MM.1S (cell line): ENCODE measurements at regions not wholly inside any gene's neighbourhood (a gene's known extent, or its start where the extent isn't known, plus 50 kb on each side); places are given as distances from the start of the nearest gene placed in this dataset.

Experiments used
- DNase-seq: peaks from one replicate; pipeline ENCODE4 v3.0.0-alpha.2; 2015
- H2AFZ ChIP-seq: fragments of 300-600 bp; sonication (generic); 2 replicates; pipeline ENCODE4 v1.6.0; 2016; ENCODE audit warnings: antibody characterized with exemption, low read length
- H3F3A ChIP-seq: fragments of 300-600 bp; sonication (generic); 2 replicates; pipeline ENCODE4 v1.6.1; 2016; ENCODE audit warnings: mild to moderate bottlenecking, antibody characterized with exemption, low read length, moderate library complexity, mixed read lengths; ENCODE audit not compliant: insufficient read depth
- H3K27ac ChIP-seq: fragments of 300-600 bp; sonication (generic); 2 replicates; pipeline ENCODE4 v1.5.1; 2016; ENCODE audit warnings: mild to moderate bottlenecking, low read length
- H3K27me3 ChIP-seq: fragments of 300-600 bp; sonication (generic); replicated peaks from 2 replicates; pipeline ENCODE4 v1.6.0; 2016; ENCODE audit warnings: low read length; ENCODE audit not compliant: insufficient read depth
- H3K36me3 ChIP-seq: fragments of 300-600 bp; sonication (generic); replicated peaks from 2 replicates; pipeline ENCODE4 v1.6.1; 2016; ENCODE audit warnings: mild to moderate bottlenecking, low read length, mixed read lengths; ENCODE audit not compliant: insufficient read depth
- H3K4me1 ChIP-seq: fragments of 300-600 bp; sonication (generic); 2 replicates; pipeline ENCODE4 v1.6.1; 2016; ENCODE audit warnings: low read length, mixed read lengths
- H3K4me2 ChIP-seq: fragments of 300-600 bp; sonication (generic); 2 replicates; pipeline ENCODE4 v1.6.0; 2016; ENCODE audit warnings: low read depth, low read length
- H3K4me3 ChIP-seq: fragments of 300-600 bp; sonication (generic); 2 replicates; pipeline ENCODE4 v1.5.1; 2016; ENCODE audit warnings: low read length, mixed read lengths
- H3K79me2 ChIP-seq: fragments of 300-600 bp; sonication (generic); 2 replicates; pipeline ENCODE4 v1.6.1; 2016; ENCODE audit warnings: mixed run types, low read length, mixed read lengths
- H3K9ac ChIP-seq: fragments of 300-600 bp; sonication (generic); 2 replicates; pipeline ENCODE4 v1.6.1; 2016; ENCODE audit warnings: low read length, mixed read lengths
- H3K9me2 ChIP-seq: fragments of 300-600 bp; sonication (generic); replicated peaks from 2 replicates; pipeline ENCODE4 v1.6.1; 2016; ENCODE audit warnings: mild to moderate bottlenecking, low read length, mixed read lengths; ENCODE audit not compliant: insufficient read depth
- H3K9me3 ChIP-seq: fragments of 300-600 bp; sonication (generic); replicated peaks from 2 replicates; pipeline ENCODE4 v1.6.1; 2016; ENCODE audit warnings: mild to moderate bottlenecking, low read length, mixed read lengths; ENCODE audit not compliant: insufficient read depth
- H4K20me1 ChIP-seq: fragments of 300-600 bp; sonication (generic); 2 replicates; pipeline ENCODE4 v1.6.1; 2016; ENCODE audit warnings: mild to moderate bottlenecking, low read length, moderate library complexity, mixed read lengths; ENCODE audit not compliant: insufficient read depth
- CTCF ChIP-seq: fragments of 300-600 bp; sonication (generic); IDR thresholded peaks from 2 replicates; pipeline ENCODE4 v1.5.1; 2016; ENCODE audit warnings: antibody characterized with exemption, low read length, mixed read lengths
- EZH2 ChIP-seq: fragments of 300-600 bp; sonication (generic); optimal IDR thresholded peaks from 2 replicates; pipeline ENCODE3; 2017; ENCODE audit warnings: low read depth, mild to moderate bottlenecking, antibody characterized with exemption, low read length, mixed read lengths
- EZH2phosphoT487 ChIP-seq: fragments of 300-600 bp; sonication (generic); IDR thresholded peaks from 2 replicates; pipeline ENCODE4 v1.6.1; 2018; ENCODE audit warnings: antibody characterized with exemption, low read length

GRCh38 chr3:7812490-7812889 is 689.1 kb upstream of the LMCD1 start:
- Histone ChIP-seq H3K27ac (no peak overlapping the region), H2AFZ (no peak overlapping the region), H3K9me3 (no peaks in the 10 kb centered on the region), H3K9ac (no peak overlapping the region), H3K9me2 (no peaks in the 10 kb centered on the region), H3K79me2 (no peaks in the 10 kb centered on the region), H3F3A (no peaks in the 10 kb centered on the region), H3K4me3 (no peak overlapping the region), H4K20me1 (no peaks in the 10 kb centered on the region), H3K27me3 (no peaks in the 10 kb centered on the region), H3K36me3 (no peaks in the 10 kb centered on the region), H3K4me2 (no peak overlapping the region), H3K4me1 (no peaks in the 10 kb centered on the region)
- no peak for TF ChIP-seq CTCF
- no peak for TF ChIP-seq EZH2phosphoT487
- TF ChIP-seq EZH2, result no peak
- no peak for DNase-seq

DNA sequence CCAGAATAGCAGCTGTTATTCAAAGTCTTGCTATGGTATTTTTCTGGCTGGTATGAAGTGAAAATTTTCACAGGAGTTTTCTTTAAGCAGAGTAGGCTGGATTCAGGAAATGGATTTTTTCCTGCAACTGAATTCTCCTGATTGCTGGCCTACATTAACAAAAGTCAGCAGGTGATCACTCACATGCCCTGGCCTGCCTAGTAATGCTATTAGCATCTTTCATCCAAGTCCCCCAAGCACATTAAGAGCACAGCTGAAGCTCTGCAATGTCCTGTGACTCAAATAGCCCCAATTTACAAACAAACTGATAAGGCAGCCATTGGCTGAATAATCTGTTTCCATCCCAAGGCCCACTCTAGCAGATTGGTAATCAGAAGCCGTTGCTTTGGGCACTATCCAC is 688.3 kb upstream of the LMCD1 start:
- no peaks in the 10 kb centered on the region for H3K36me3 ChIP-seq
- no peak for DNase-seq
- no peak overlapping the region for H3K4me2 ChIP-seq

DNA sequence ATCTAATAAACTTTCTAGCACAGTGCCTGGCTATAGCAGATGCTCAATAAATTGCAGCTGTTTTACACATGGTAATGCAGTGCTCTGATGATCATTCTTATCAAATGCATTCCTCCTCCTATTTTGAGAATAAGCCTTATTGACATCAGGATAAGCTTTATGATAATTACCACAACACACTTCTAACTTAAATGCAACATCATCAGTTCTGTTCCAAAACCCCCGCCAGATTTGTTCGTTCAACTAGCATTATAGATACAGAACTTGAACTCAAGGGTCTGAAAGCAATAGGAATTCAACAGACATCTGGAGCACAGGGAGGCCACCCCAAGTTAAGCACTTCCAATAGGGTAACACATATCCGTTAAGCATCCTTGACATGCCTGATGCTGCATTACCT is 684.4 kb upstream of the LMCD1 start:
- Histone ChIP-seq H3K4me1 (no peaks in the 10 kb centered on the region), H3K36me3 (no peaks in the 10 kb centered on the region), H3K27me3 (no peaks in the 10 kb centered on the region), H4K20me1 (no peaks in the 10 kb centered on the region), H3K9me3 (no peaks in the 10 kb centered on the region), H3K9ac (no peak overlapping the region), H3K9me2 (no peaks in the 10 kb centered on the region), H2AFZ (no peak overlapping the region), H3K4me3 (no peak overlapping the region), H3K4me2 (no peak overlapping the region), H3F3A (no peaks in the 10 kb centered on the region), H3K79me2 (no peaks in the 10 kb centered on the region), H3K27ac (no peak overlapping the region)
- TF ChIP-seq EZH2 (no peak), EZH2phosphoT487 (no peak), CTCF (no peak)
- DNase-seq, result no peak

More for the DNA sequence above, 688.3 kb upstream of the LMCD1 start:
- H3K9me3 ChIP-seq, result no peaks in the 10 kb centered on the region
- no peak overlapping the region for H3K4me3 ChIP-seq
- no peaks in the 10 kb centered on the region for H4K20me1 ChIP-seq
- H3K27me3 ChIP-seq, result no peaks in the 10 kb centered on the region
- H3K27ac ChIP-seq, result no peak overlapping the region
- H3K79me2 ChIP-seq, result no peaks in the 10 kb centered on the region
- H3F3A ChIP-seq, result no peaks in the 10 kb centered on the region
- H3K9me2 ChIP-seq, result no peaks in the 10 kb centered on the region
- TF ChIP-seq EZH2 (no peak), EZH2phosphoT487 (no peak)
- no peak overlapping the region for H3K9ac ChIP-seq
- no peaks in the 10 kb centered on the region for H3K4me1 ChIP-seq
- H2AFZ ChIP-seq, result no peak overlapping the region

GRCh38 chr3:7820969-7821368 is 680.7 kb upstream of the LMCD1 start:
- DNase-seq, result no peak
- Histone ChIP-seq H3K4me3 (no peak overlapping the region), H3K9me3 (no peaks in the 10 kb centered on the region), H3F3A (no peaks in the 10 kb centered on the region), H4K20me1 (no peaks in the 10 kb centered on the region), H3K4me2 (no peak overlapping the region), H3K36me3 (no peaks in the 10 kb centered on the region), H3K4me1 (no peaks in the 10 kb centered on the region), H3K79me2 (no peaks in the 10 kb centered on the region), H3K27ac (no peak overlapping the region), H2AFZ (no peak overlapping the region), H3K9me2 (no peaks in the 10 kb centered on the region), H3K27me3 (no peaks in the 10 kb centered on the region), H3K9ac (no peak overlapping the region)
- TF ChIP-seq EZH2phosphoT487 (no peak), EZH2 (no peak), CTCF (no peak)
